RWPE2 (cell line): ENCODE measurements at regions not wholly inside any gene's neighbourhood (a gene's known extent, or its start where the extent isn't known, plus 50 kb on each side); places are given as distances from the start of the nearest gene placed in this dataset.
"Not testable (repeated sequence)": the region's sequence is repeated elsewhere in the genome, so short reads cannot be mapped to it uniquely, and the experiment has no call there.

Source experiments
- ATAC-seq: fragments of 200-7000 bp; cut with Tn5 transposase; 3 replicates; pipeline ENCODE4 v1.9.1; 2021; ENCODE audit warnings: low read depth
- DNase-seq: peaks from one replicate; pipeline ENCODE4 v3.0.0-alpha.2; 2020; ENCODE audit warnings: low spot score
- H3K27ac ChIP-seq: fragments of 450-650 bp; 2 replicates; pipeline ENCODE4 v1.5.1; 2017; ENCODE audit warnings: mild to moderate bottlenecking; ENCODE audit not compliant: poor library complexity, severe bottlenecking
- H3K27me3 ChIP-seq: fragments of 250-450 bp; sonication (Bioruptor Pico); 2 replicates; pipeline ENCODE4 v1.5.1; 2021; ENCODE audit warnings: mild to moderate bottlenecking, moderate library complexity; ENCODE audit not compliant: insufficient read depth, poor library complexity, severe bottlenecking
- H3K36me3 ChIP-seq: fragments of 250-450 bp; sonication (Bioruptor Pico); 2 replicates; pipeline ENCODE4 v1.5.1; 2020; ENCODE audit warnings: low read depth, mild to moderate bottlenecking, moderate library complexity
- H3K4me1 ChIP-seq: fragments of 250-450 bp; sonication (Bioruptor Pico); 2 replicates; pipeline ENCODE4 v1.5.1; 2021; ENCODE audit warnings: mild to moderate bottlenecking, moderate library complexity; ENCODE audit not compliant: insufficient read depth, poor library complexity, severe bottlenecking
- H3K4me3 ChIP-seq: fragments of 250-450 bp; sonication (Bioruptor Pico); 2 replicates; pipeline ENCODE4 v1.5.1; 2021; ENCODE audit warnings: mild to moderate bottlenecking, moderate library complexity; ENCODE audit not compliant: severe bottlenecking
- H3K9me3 ChIP-seq: fragments of 250-450 bp; sonication (Bioruptor Pico); 2 replicates; pipeline ENCODE4 v1.5.1; 2021; ENCODE audit warnings: mild to moderate bottlenecking, moderate library complexity; ENCODE audit not compliant: severe bottlenecking
- TF ChIP-seq, protein P1 (sequence below): fragments of 450-650 bp; IDR thresholded peaks from one replicate; pipeline ENCODE4 v1.5.1; 2017; ENCODE audit warnings: mild to moderate bottlenecking, moderate library complexity; ENCODE audit not compliant: poor library complexity, severe bottlenecking

- H3K4me1 ChIP-seq = no peaks in the 10 kb centered on the region
- ATAC-seq (no peak), DNase-seq (no peak)
- H3K4me3 ChIP-seq = no peak overlapping the region
- H3K27me3 ChIP-seq = no peaks in the 10 kb centered on the region
- TF ChIP-seq, protein P1, sequence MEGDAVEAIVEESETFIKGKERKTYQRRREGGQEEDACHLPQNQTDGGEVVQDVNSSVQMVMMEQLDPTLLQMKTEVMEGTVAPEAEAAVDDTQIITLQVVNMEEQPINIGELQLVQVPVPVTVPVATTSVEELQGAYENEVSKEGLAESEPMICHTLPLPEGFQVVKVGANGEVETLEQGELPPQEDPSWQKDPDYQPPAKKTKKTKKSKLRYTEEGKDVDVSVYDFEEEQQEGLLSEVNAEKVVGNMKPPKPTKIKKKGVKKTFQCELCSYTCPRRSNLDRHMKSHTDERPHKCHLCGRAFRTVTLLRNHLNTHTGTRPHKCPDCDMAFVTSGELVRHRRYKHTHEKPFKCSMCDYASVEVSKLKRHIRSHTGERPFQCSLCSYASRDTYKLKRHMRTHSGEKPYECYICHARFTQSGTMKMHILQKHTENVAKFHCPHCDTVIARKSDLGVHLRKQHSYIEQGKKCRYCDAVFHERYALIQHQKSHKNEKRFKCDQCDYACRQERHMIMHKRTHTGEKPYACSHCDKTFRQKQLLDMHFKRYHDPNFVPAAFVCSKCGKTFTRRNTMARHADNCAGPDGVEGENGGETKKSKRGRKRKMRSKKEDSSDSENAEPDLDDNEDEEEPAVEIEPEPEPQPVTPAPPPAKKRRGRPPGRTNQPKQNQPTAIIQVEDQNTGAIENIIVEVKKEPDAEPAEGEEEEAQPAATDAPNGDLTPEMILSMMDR = no peak
- H3K9me3 ChIP-seq = no peaks in the 10 kb centered on the region
- no peaks in the 10 kb centered on the region for H3K36me3 ChIP-seq
- H3K27ac ChIP-seq = no peak overlapping the region
Observed at GRCh38 chrX:27309406-27309805, 153.7 kb downstream of the PPP4R3C start.

DNA sequence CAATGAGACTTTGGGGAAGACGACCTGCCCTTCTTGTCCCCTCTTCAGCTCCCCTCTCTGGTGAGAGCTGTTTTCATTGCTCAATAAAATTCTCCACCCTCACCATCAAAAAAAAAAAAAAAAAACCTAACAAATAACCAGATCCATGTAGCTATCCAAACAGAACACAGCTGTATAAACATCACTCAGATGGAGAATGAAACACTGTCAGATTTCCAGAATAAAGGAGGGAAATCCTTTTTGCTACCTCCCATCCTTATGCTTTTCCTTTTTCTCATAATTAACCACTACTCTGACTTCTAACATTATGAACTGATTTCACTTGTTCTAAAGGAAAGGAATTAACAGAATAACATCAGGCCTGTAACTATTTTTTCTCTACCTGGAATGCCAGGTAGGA is 155.6 kb downstream of the PPP4R3C start:
- H3K4me3 ChIP-seq = no peak overlapping the region
- ATAC-seq = no peak
- DNase-seq = no peak
- TF ChIP-seq, protein P1 = no peak
- no peaks in the 10 kb centered on the region for H3K36me3 ChIP-seq
- no peaks in the 10 kb centered on the region for H3K27me3 ChIP-seq
- no peaks in the 10 kb centered on the region for H3K9me3 ChIP-seq
- H3K4me1 ChIP-seq = no peaks in the 10 kb centered on the region
- no peak overlapping the region for H3K27ac ChIP-seq

DNA sequence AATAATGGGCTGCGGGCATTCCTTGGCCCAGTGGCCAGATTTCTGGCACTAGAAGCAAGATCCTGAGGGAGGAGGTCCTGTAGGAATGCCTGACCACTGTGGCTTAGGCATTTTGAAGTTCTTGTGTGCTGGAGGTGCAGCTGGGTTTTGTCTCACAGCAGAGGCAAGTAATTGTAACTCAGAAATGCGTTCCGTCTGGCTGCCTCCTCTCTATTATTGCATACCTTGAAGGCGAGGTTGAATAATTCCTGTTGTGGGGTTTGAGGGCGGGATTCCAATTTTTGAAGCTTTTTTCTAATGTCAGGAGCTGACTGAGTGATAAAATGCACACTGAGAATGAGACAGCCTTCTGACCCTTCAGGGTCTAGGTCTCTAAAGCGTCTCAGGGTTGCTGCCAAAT is 170.6 kb downstream of the PPP4R3C start:
- H3K4me1 ChIP-seq, H3K4me3 ChIP-seq, H3K9me3 ChIP-seq, ATAC-seq, H3K27me3 ChIP-seq, H3K36me3 ChIP-seq, H3K27ac ChIP-seq, DNase-seq: not testable (repeated sequence)

GRCh38 chrX:27276751-27277150 is 186.4 kb downstream of the PPP4R3C start:
- TF ChIP-seq, protein P1 = no peak
- H3K36me3 ChIP-seq = no peaks in the 10 kb centered on the region
- H3K4me1 ChIP-seq = no peaks in the 10 kb centered on the region
- no peak for DNase-seq
- no peak for ATAC-seq
- H3K27me3 ChIP-seq = no peaks in the 10 kb centered on the region
- H3K4me3 ChIP-seq = no peak overlapping the region
- H3K27ac ChIP-seq = no peak overlapping the region
- H3K9me3 ChIP-seq = no peaks in the 10 kb centered on the region

DNA sequence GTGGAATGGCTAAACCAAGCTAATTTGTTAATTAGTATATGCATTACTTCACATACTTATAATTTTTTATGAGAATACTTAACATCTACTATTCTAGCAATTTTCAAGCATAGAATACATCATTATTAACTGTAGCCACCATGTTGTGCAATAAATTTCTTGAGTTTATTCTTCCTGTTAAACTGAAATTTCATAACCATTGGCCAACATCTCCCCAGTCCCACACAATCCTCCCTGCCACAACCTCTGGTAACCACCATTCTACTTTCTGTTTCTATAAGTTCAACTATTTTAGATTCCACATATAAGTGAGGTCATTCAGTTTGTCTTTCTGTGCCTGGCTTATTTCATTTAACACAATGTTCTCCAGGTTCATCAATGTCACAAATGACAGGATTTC is 208.5 kb downstream of the PPP4R3C start:
- Histone ChIP-seq H3K4me3 (no peak overlapping the region), H3K36me3 (no peaks in the 10 kb centered on the region), H3K27ac (no peak overlapping the region), H3K27me3 (no peaks in the 10 kb centered on the region), H3K4me1 (no peaks in the 10 kb centered on the region), H3K9me3 (no peaks in the 10 kb centered on the region)
- DNase-seq (no peak), ATAC-seq (no peak)
- TF ChIP-seq, protein P1 = no peak
